Umbilical cord (tissue), 1 donor: ENCODE measurements at regions not wholly inside any gene's neighbourhood (a gene's known extent, or its start where the extent isn't known, plus 50 kb on each side); places are given as distances from the start of the nearest gene placed in this dataset.

Experiments
- DNase-seq: peaks from one replicate; pipeline ENCODE4 v3.0.0-alpha.2; 2015; ENCODE audit warnings: low spot score

DNA sequence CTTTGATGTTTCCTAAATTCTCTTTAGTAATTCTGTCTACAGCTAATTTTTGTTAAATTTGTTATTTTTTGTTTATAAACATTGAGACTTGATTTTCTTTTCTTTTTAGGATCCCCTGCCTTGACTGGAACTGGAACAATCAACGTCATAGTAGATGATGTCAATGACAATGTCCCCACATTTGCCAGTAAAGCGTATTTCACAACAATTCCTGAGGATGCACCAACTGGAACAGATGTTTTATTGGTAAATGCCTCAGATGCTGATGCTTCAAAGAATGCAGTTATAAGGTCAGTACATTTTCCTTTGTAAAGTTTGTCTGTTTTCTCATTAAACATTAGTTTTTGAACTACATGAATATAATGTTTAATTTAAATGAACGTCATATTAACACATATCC is 119.4 kb downstream of the FAT4 start:
- no peak for DNase-seq

GRCh38 chr4:125440814-125441213 is 126.1 kb downstream of the FAT4 start:
- DNase-seq, result no peak

DNA sequence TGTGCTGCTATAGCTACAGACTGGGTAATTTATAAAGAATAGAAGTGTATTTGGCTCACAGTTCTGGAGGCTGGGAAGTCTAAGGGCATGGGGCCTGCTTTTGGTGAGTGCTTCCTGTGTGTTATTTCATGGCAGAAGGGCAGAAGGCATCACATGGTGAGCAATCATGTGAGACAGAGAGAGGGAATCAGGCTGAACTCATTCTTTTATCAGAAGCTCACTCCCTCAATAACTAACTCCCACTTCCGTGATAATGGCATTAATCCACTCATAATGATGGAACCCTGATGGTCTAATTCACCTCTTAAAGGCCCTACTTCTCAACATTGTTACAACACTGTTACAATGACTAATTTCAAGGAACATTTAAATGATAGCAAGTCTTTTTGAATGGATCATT is 129.4 kb downstream of the FAT4 start:
- DNase-seq, result no peak

DNA sequence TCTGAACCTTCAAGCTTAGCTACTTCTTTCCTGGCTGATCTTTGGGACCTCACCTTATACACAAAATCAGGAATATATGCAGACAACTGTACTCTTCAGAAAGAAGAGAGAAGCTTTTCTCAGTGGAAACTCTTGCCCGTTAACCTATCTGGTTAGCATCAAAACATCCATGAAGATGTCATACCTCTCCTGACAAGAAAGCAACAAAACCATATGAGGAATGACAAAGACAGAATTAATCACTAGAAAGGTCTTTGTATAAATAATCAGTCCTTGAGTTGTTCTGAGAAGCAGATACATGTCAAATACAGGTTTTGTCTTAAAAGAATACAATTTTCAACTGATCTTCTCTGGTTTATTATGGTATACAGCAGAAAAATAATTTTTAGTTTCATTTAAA is 130.8 kb downstream of the FAT4 start:
- DNase-seq, result no peak

DNA sequence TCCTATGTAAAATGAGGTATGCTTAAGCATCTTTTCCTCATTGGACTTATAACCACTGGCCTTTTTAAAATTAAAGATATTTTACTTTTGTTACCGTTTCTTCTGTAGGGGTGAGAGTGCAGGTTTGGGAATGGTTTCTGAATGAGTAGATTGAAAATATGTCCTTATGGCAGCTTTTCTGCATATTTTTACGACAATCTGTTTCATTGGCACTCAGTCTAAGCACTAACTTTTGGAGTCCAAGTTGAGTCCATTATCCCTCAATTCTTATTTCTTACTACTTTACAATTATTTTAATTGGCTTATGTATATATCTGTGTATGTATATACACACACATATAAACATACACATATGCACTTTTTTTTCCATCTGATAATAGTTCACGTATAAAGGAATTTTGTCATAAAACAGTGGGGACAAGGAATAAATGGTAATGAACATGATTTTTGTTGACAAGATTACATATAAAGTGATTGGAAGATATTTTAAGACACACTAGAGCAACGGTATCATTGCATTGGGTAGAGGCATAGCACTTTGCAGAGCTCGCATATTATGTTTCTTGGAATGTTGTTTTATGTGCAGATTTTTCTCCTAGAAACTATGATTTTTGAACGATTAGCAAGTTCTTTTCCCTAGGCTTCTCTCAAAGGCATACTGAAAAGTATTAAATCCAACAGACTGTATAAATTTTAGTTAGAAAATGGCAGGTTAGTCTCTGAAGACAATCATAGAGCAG is 133.0 kb downstream of the FAT4 start:
- DNase-seq, result no peak

GRCh38 chr4:125456075-125456474 is 141.3 kb downstream of the FAT4 start:
- no peak for DNase-seq

DNA sequence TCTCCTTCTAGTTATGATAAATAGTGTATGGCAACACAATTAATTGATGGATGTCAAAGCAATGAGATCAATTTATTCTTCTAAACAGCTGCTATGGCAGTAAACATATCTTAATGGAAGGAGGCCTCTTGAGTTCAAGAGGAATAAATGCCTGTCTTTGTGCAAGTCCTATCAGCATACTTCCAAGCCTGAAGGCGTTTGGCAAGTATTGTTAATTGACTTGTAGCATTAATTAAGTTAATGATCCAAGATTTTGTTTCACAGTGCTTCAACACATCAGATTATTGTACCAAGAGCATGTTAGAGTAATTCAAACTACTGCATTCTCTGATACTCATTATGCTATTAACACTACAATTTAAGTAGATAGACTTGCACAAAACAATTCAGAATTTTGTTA is 144.8 kb downstream of the FAT4 start:
- no peak for DNase-seq

GRCh38 chr4:125461676-125462363 is 147.1 kb downstream of the FAT4 start:
- no peak for DNase-seq

- no peak for DNase-seq
Measured at GRCh38 chr4:125464146-125464545, 149.4 kb downstream of the FAT4 start.

DNA sequence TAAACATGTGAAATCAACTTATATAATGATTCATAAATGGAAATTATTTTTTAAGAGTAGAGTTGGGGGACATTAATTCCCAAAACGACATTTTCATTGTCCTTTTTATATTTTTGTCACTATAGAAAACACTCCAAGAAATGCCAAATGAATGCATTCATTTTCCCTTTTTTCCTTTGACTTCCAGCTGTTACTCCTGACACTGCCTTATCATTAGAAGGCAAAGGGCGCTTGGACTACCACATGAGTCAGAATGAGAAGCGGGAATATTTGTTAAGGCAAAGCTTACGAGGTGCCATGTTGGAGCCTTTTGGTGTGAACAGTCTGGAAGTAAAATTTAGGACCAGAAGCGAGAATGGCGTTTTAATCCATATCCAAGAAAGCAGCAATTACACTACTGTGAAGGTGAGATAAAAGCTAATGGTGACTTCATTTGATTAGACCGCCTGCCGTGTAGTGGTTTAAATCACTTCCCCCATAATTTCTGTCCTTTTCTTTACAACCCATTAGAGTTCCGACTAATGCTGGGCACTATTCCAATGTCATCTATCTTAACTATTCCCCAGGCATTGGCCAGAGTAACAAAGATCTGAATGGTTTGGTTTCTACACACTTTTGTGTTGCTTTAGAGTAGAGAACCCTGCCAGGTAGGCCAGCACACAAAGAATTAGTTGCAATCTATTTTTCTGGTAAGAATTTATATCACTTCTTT is 166.7 kb downstream of the FAT4 start:
- DNase-seq, result no peak

- DNase-seq, result no peak
Measured at GRCh38 chr4:125482822-125483221, 168.1 kb downstream of the FAT4 start.

DNA sequence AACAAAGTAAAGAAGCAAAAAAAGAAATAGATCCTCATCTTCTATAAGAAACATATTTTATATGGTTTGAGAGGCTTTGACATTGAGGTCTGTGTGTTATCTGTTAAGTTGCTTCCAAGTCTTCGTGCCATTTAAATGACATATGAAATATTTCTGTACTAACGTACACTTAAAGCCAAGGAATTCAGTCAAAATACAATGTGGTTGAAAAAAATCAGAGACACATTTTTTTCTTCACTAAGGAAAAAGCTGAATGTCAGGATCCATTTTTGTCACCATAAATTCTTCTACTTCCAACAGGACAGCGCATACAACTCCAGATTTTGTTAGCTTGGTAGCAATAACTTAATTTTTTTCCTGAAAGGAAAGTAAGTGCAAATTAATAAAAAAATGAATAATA is 168.5 kb downstream of the FAT4 start:
- DNase-seq, result peak; percentile 20

- no peak for DNase-seq
Measured at GRCh38 chr4:125484912-125485311, 170.2 kb downstream of the FAT4 start.

DNA sequence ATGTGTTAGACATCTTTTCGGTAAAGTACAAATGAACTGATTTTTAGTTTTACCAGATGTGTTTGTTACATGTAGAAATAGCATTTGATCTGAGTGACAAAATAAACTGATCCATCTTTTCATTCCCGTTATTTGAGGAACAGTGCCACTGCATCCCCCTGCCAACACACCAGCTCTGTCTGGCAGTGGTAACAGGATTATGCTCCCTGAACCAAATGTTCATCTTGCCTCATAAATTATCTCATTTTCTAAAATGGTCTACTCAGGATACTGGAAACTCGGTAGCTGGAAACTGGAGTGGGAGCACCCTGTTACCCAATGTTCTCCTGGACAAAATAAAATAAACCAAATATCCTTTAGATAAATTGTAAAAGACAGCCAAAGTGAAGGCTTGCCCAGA is 171.6 kb downstream of the FAT4 start:
- no peak for DNase-seq

- DNase-seq, result no peak
Measured at GRCh38 chr4:125489952-125490690, 175.4 kb downstream of the FAT4 start.

DNA sequence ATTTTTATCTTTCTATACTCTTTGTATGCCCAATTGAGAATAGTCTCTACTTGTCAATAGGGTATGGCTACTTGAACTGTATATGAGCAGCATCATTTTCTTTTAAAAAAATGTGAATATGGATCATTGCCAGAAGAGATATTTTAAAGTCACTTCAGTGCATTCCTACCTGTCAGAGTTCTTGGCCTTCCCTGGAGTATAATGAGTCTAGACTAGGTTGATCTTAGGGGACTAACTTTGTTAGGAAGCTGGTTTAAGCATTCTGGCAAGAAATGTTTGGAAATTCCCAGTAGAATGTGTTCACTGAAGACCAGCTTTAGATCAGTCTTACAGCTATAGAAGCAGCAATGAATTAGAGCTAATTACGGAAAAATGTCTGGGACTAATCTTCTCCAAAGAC is 178.2 kb downstream of the FAT4 start:
- no peak for DNase-seq

GRCh38 chr4:125497861-125498260 is 183.1 kb downstream of the FAT4 start:
- DNase-seq, result no peak

GRCh38 chr4:125498981-125499380 is 184.2 kb downstream of the FAT4 start:
- DNase-seq, result no peak

DNA sequence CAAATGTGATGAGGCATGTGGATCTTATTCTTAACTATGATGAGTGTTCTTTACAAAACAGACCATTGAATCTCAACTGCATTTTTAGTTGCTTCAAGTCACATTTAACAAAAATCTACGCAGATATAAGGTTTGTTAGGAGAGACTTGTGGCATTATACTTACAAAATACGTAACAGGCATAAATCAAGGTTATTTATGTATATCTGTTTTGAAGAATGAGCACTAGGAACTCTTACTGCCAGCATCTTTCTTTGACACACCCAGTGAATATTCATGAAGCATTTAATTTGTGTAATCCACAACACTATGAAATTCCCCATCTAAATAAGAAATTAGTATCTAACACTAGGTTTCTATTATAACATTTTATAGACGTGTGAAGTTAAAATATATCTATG is 186.3 kb downstream of the FAT4 start:
- no peak for DNase-seq

GRCh38 chr4:125501568-125501967 is 186.8 kb downstream of the FAT4 start:
- no peak for DNase-seq

GRCh38 chr4:125505621-125506020 is 190.9 kb downstream of the FAT4 start:
- no peak for DNase-seq

DNA sequence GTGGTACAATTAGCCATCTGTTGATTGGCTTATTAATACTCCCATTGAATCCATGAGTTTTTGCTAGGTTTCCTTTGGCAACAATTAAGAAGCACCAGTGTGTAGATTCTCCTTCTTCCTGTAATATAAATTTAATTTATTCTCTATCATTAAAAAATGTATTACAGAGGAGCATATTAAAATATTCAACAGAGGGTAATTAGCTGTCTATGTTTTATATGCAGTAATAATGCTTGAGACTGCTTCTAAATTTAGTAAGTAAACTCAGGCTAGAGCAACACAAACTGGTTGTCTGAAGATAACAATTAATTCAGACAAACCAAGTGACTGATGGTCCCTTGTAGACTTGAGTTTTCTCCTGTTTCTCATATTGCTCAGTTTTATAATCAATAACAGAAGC is 192.4 kb downstream of the FAT4 start:
- DNase-seq, result no peak
